GM23338 (cell line): ENCODE measurements at regions not wholly inside any gene's neighbourhood (a gene's known extent, or its start where the extent isn't known, plus 50 kb on each side); places are given as distances from the start of the nearest gene placed in this dataset.

Experiments used
- ATAC-seq: fragments of 200-7000 bp; cut with Tn5 transposase; 3 replicates; pipeline ENCODE4 v1.9.1; 2020
- DNase-seq: peaks from one replicate; pipeline ENCODE4 v3.0.0-alpha.2; 2015; ENCODE audit warnings: low spot score
- H2AFZ ChIP-seq: fragments of 200-600 bp; sonication (generic); 2 replicates; pipeline ENCODE4 v1.8.0; 2016; ENCODE audit warnings: antibody characterized with exemption, mild to moderate bottlenecking, moderate library complexity
- H3F3A ChIP-seq: fragments of 200-600 bp; sonication (generic); replicated peaks from 2 replicates; pipeline ENCODE4 v1.8.0; 2017; ENCODE audit warnings: antibody characterized with exemption, mixed run types, low read depth
- H3K27ac ChIP-seq: fragments of 200-600 bp; sonication (generic); 2 replicates; pipeline ENCODE4 v1.6.1; 2016; ENCODE audit warnings: low read depth
- H3K27me3 ChIP-seq: fragments of 200-600 bp; sonication (generic); 2 replicates; pipeline ENCODE4 v1.8.0; 2016; ENCODE audit warnings: mild to moderate bottlenecking, mixed run types, moderate library complexity; ENCODE audit not compliant: insufficient read depth
- H3K36me3 ChIP-seq: fragments of 200-600 bp; sonication (generic); 2 replicates; pipeline ENCODE4 v1.8.0; 2016; ENCODE audit warnings: mild to moderate bottlenecking; ENCODE audit not compliant: insufficient read depth
- H3K4me1 ChIP-seq: fragments of 200-600 bp; sonication (generic); 2 replicates; pipeline ENCODE4 v1.8.0; 2016; ENCODE audit warnings: mild to moderate bottlenecking, moderate library complexity; ENCODE audit not compliant: insufficient read depth
- H3K4me2 ChIP-seq: fragments of 200-600 bp; sonication (generic); 2 replicates; pipeline ENCODE4 v1.7.1; 2017; ENCODE audit warnings: mixed run types
- H3K4me3 ChIP-seq: fragments of 200-600 bp; sonication (generic); 2 replicates; pipeline ENCODE4 v1.6.1; 2016; ENCODE audit warnings: mixed run types
- H3K79me2 ChIP-seq: fragments of 200-600 bp; sonication (generic); replicated peaks from 2 replicates; pipeline ENCODE4 v1.8.0; 2017; ENCODE audit warnings: mild to moderate bottlenecking; ENCODE audit not compliant: insufficient read depth
- H3K9me2 ChIP-seq: fragments of 200-600 bp; sonication (generic); 2 replicates; pipeline ENCODE4 v1.8.0; 2017; ENCODE audit not compliant: insufficient read depth
- H4K20me1 ChIP-seq: fragments of 200-600 bp; sonication (generic); replicated peaks from 2 replicates; pipeline ENCODE4 v1.8.0; 2017; ENCODE audit warnings: mild to moderate bottlenecking; ENCODE audit not compliant: insufficient read depth
- H3K27ac Mint-ChIP-seq: 2 replicates; pipeline ENCODE4 v1.8.0; 2020; ENCODE audit warnings: inconsistent platforms, mild to moderate bottlenecking, moderate library complexity, mixed read lengths
- H3K27me3 Mint-ChIP-seq: 3 replicates; pipeline ENCODE4 v1.8.0; 2022; ENCODE audit warnings: low read depth, mild to moderate bottlenecking, moderate library complexity, mixed read lengths, inconsistent platforms; ENCODE audit not compliant: insufficient read depth, poor library complexity
- H3K36me3 Mint-ChIP-seq: 3 replicates; pipeline ENCODE4 v1.8.0; 2021; ENCODE audit warnings: low read depth, mild to moderate bottlenecking, inconsistent platforms, moderate library complexity, mixed read lengths
- H3K4me1 Mint-ChIP-seq: 3 replicates; pipeline ENCODE4 v1.8.0; 2020; ENCODE audit warnings: mild to moderate bottlenecking, inconsistent platforms, mixed read lengths
- H3K4me3 Mint-ChIP-seq: 3 replicates; pipeline ENCODE4 v1.8.0; 2021; ENCODE audit warnings: moderate library complexity, mild to moderate bottlenecking, inconsistent platforms, mixed read lengths
- H3K9me3 Mint-ChIP-seq: 3 replicates; pipeline ENCODE4 v1.8.0; 2020; ENCODE audit warnings: moderate library complexity, mild to moderate bottlenecking, inconsistent platforms, mixed read lengths
- CREB1 ChIP-seq: fragments of 250-450 bp; sonication (Bioruptor Pico); IDR thresholded peaks from 2 replicates; pipeline ENCODE4 v1.5.0; 2020; ENCODE audit warnings: low read depth, mild to moderate bottlenecking, moderate library complexity
- CTCF ChIP-seq, 2 experiments: fragments of 200-600 bp in 1 of 2; sonication (generic) in 1 of 2; conservative IDR thresholded peaks; 2 replicates each; pipeline versions ENCODE4 v1.5.1 to v1.6.1; 2016 to 2017; ENCODE audit warnings: antibody characterized with exemption in 2 of 2, low read depth in 2 of 2, mild to moderate bottlenecking in 2 of 2, moderate library complexity in 1 of 2
- ETS1 ChIP-seq: IDR thresholded peaks from 2 replicates; pipeline ENCODE4 v1.6.1; 2016; ENCODE audit warnings: antibody characterized with exemption
- EZH2 ChIP-seq: fragments of 200-600 bp; sonication (generic); IDR thresholded peaks from one replicate; pipeline ENCODE4 v1.8.0; 2017; ENCODE audit warnings: antibody characterized with exemption, mild to moderate bottlenecking, low read depth; ENCODE audit not compliant: unreplicated experiment
- EZH2phosphoT487 ChIP-seq: fragments of 200-600 bp; sonication (generic); IDR thresholded peaks from one replicate; pipeline ENCODE4 v1.8.1; 2018; ENCODE audit warnings: antibody characterized with exemption; ENCODE audit not compliant: unreplicated experiment
- JUNB ChIP-seq: IDR thresholded peaks from one replicate; pipeline ENCODE4 v1.6.1; 2016; ENCODE audit warnings: antibody characterized with exemption; ENCODE audit not compliant: unreplicated experiment
- NANOG ChIP-seq: IDR thresholded peaks from 2 replicates; pipeline ENCODE4 v1.6.1; 2016; ENCODE audit warnings: antibody characterized with exemption, borderline replicate concordance
- POLR2AphosphoS5 ChIP-seq: IDR thresholded peaks from 2 replicates; pipeline ENCODE4 v1.6.1; 2016; ENCODE audit warnings: antibody characterized with exemption, low read depth
- REST ChIP-seq: IDR thresholded peaks from one replicate; pipeline ENCODE4 v1.6.1; 2018; ENCODE audit warnings: antibody characterized with exemption; ENCODE audit not compliant: unreplicated experiment
- STAT1 ChIP-seq: IDR thresholded peaks from one replicate; pipeline ENCODE4 v1.6.1; 2016; ENCODE audit warnings: antibody characterized with exemption; ENCODE audit not compliant: unreplicated experiment
- ZNF114 ChIP-seq: fragments of 250-450 bp; sonication (Bioruptor Pico); IDR thresholded peaks from 2 replicates; pipeline ENCODE4 v1.5.0; 2020; ENCODE audit warnings: mild to moderate bottlenecking, moderate library complexity
- ZNF331 ChIP-seq: fragments of 250-450 bp; sonication (Bioruptor Pico); IDR thresholded peaks from 2 replicates; pipeline ENCODE4 v1.5.0; 2020; ENCODE audit warnings: low read depth, mild to moderate bottlenecking, moderate library complexity
- ZNF462 ChIP-seq: fragments of 250-450 bp; sonication (Bioruptor Pico); IDR thresholded peaks from 2 replicates; pipeline ENCODE4 v1.5.0; 2020; ENCODE audit warnings: mild to moderate bottlenecking, moderate library complexity

- DNase-seq = no peak
- TF ChIP-seq ETS1 = no peak
- no peak for TF ChIP-seq POLR2AphosphoS5
- TF ChIP-seq ZNF462 (CRISPR knock-in tag) = no peak
- no peak for TF ChIP-seq CTCF (conservative IDR thresholded peaks at IDR 0.05; ENCODE audit: low read depth in 2 of 2)
- no peak for TF ChIP-seq REST
- no peak for TF ChIP-seq EZH2
- TF ChIP-seq ZNF331 (CRISPR knock-in tag) = no peak
- TF ChIP-seq EZH2phosphoT487 = no peak
- TF ChIP-seq CREB1 = no peak
- no peak for TF ChIP-seq ZNF114 (CRISPR knock-in tag)
- no peak for TF ChIP-seq STAT1
- no peak for TF ChIP-seq NANOG
- TF ChIP-seq JUNB = no peak
- Histone ChIP-seq H3K27me3 (no peaks in the 10 kb centered on the region), H3K36me3 (no peaks in the 10 kb centered on the region), H3K79me2 (no peaks in the 10 kb centered on the region), H3K4me3 (no peak overlapping the region), H3K27ac (no peak overlapping the region), H4K20me1 (no peaks in the 10 kb centered on the region), H3F3A (no peaks in the 10 kb centered on the region), H3K9me2 (no peaks in the 10 kb centered on the region), H2AFZ (no peak overlapping the region), H3K4me2 (no peak overlapping the region), H3K4me1 (no peaks in the 10 kb centered on the region)
- Mint-ChIP-seq H3K36me3 (no peaks in the 10 kb centered on the region), H3K4me1 (no peaks in the 10 kb centered on the region), H3K9me3 (no peaks in the 10 kb centered on the region), H3K27ac (no peak overlapping the region), H3K4me3 (no peak overlapping the region), H3K27me3 (no peaks in the 10 kb centered on the region)
- ATAC-seq = no peak
Measured at GRCh38 chr12:90173499-90174197, 465.0 kb upstream of the ATP2B1 start.
